Uterus (tissue), 2 donors: ENCODE measurements at regions not wholly inside any gene's neighbourhood (a gene's known extent, or its start where the extent isn't known, plus 50 kb on each side); places are given as distances from the start of the nearest gene placed in this dataset.

Source experiments
- CTCF ChIP-seq, 4 experiments: fragments of 200-600 bp in 2 of 4; fragments of 450-650 bp in 2 of 4; sonication (generic) in 2 of 4; IDR thresholded peaks; one replicate each; pipeline ENCODE4 v1.5.1; 2016 to 2019; ENCODE audit warnings: antibody characterized with exemption in 4 of 4, mild to moderate bottlenecking in 2 of 4, moderate library complexity in 1 of 4
- POLR2A ChIP-seq, 2 donors: fragments of 450-650 bp; IDR thresholded peaks; one replicate each; pipeline ENCODE4 v1.6.1; 2016; ENCODE audit warnings: antibody characterized with exemption in 2 of 2, mild to moderate bottlenecking in 1 of 2, moderate library complexity in 1 of 2

DNA sequence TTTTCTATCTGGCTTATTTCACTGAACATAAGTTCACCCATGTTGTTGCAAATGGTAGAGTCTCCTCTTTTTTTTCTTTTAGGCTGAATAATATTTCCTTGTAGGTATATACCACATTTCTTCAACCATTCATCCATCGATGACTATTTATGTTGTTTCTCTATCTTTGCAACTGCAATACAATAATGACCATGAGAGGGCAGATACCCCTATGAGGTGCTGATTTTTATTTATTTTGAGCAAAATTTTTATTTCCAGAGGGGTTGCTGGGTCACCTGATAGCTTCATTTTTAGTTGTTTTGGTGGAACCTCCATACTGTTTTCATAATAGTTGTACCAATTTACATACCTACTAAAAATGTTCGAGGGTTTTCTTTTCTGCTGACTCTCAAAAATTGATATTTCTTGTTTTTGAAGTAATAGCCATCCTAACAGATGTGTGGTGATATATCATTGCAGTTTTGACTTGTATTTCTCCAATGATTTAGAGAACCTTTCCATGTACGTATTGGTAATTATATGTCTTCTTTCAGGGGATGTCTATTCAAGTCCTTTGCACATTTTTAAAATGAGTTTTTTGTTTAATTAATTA, 1697.0 kb downstream of the PCDH7 start:
- TF ChIP-seq CTCF (IDR thresholded peaks at IDR 0.05) (no peak), POLR2A (IDR thresholded peaks at IDR 0.05) (no peak)
